HCT116 (cell line): ENCODE measurements at regions not wholly inside any gene's neighbourhood (a gene's known extent, or its start where the extent isn't known, plus 50 kb on each side); places are given as distances from the start of the nearest gene placed in this dataset.

Experiments
- ATAC-seq: fragments of 200-7000 bp; cut with Tn5 transposase; 2 replicates; pipeline ENCODE4 v1.9.1; 2020; ENCODE audit warnings: mild to moderate bottlenecking, moderate library complexity
- BruUV-seq: library from RNA; stranded (reverse); fragments of 400-500 nt; replicated peaks from 2 replicates; lab custom pipeline; 2021; lab: Mats Ljungman, UMichigan
- CTCF ChIA-PET: fragments of 300-600 bp; sonication (Branson Sonifier 250); formaldehyde crosslinking; loops from one replicate; lab custom pipeline; 2021; ENCODE audit warnings: antibody characterized with exemption; lab: Charles Lee
- POLR2A ChIA-PET: fragments of 300-600, 350-600 bp; sonication (Branson Sonifier 250); formaldehyde crosslinking; loops from one replicate; lab custom pipeline; 2021; ENCODE audit warnings: antibody characterized with exemption; lab: Charles Lee
- RAD21 ChIA-PET, 2 experiments: fragments of 300-600 bp; sonication (Branson Sonifier 250); formaldehyde crosslinking; loops; one replicate each; lab custom pipeline; 2023; ENCODE audit warnings: low total read pairs in 2 of 2; ENCODE audit not compliant: uncharacterized antibody in 2 of 2, unreplicated experiment in 2 of 2, low non-redundant PET in 1 of 2; lab: Charles Lee
- DNase-seq: peaks from one replicate; pipeline ENCODE4 v3.0.0-alpha.2; 2010; ENCODE audit warnings: low read depth, low spot score
- H2AFZ ChIP-seq: fragments of 200-600 bp; shearing (Covaris generic), sonication (generic); 2 replicates; pipeline ENCODE4 v1.6.1; 2017; ENCODE audit warnings: low read depth, mixed run types, mixed read lengths, antibody characterized with exemption, low read length; ENCODE audit not compliant: poor library complexity, severe bottlenecking
- H3K27ac ChIP-seq: 2 replicates; pipeline ENCODE4 v1.5.1; 2012; ENCODE audit warnings: low read depth, low read length
- H3K27me3 ChIP-seq: fragments of 200-600 bp; sonication (generic); 2 replicates; pipeline ENCODE4 v1.6.1; 2016; ENCODE audit warnings: mixed run types, low read length, mixed read lengths; ENCODE audit not compliant: insufficient read depth
- H3K36me3 ChIP-seq, 2 experiments: fragments of 200-500 bp in 1 of 2; fragments of 200-600 bp in 1 of 2; sonication (Bioruptor generic) in 1 of 2; sonication (generic) in 1 of 2; 2 replicates each; pipeline versions ENCODE4 v1.5.1 to v1.6.1; 2014 to 2016; ENCODE audit warnings: low read length in 2 of 2, inconsistent platforms in 1 of 2, mixed read lengths in 1 of 2, mixed run types in 1 of 2; ENCODE audit not compliant: insufficient read depth in 2 of 2, control insufficient read depth in 1 of 2
- H3K4me1 ChIP-seq, 2 experiments: fragments of 200-600 bp in 1 of 2; sonication (generic) in 1 of 2; 2 replicates each; pipeline versions ENCODE4 v1.5.1 to v1.6.1; 2012 to 2017; ENCODE audit warnings: low read length in 2 of 2, inconsistent platforms in 1 of 2, mild to moderate bottlenecking in 1 of 2, mixed read lengths in 1 of 2, mixed run types in 1 of 2, moderate library complexity in 1 of 2; ENCODE audit not compliant: insufficient read depth in 2 of 2, control insufficient read depth in 1 of 2
- H3K4me2 ChIP-seq: fragments of 200-600 bp; sonication (generic); 2 replicates; pipeline ENCODE4 v1.6.1; 2017; ENCODE audit warnings: mixed run types, low read length, mixed read lengths
- H3K4me3 ChIP-seq, 2 experiments: fragments of 200-600 bp in 1 of 2; sonication (generic) in 1 of 2; replicated peaks in 1 of 2; 2 replicates each; pipeline ENCODE4 v1.5.1; 2011 to 2016; ENCODE audit warnings: low read length in 2 of 2, control low read depth in 1 of 2, low read depth in 1 of 2, mild to moderate bottlenecking in 1 of 2, mixed read lengths in 1 of 2, mixed run types in 1 of 2
- H3K79me2 ChIP-seq: fragments of 200-600 bp; sonication (generic); 2 replicates; pipeline ENCODE4 v1.6.1; 2017; ENCODE audit warnings: mild to moderate bottlenecking, mixed run types, low read length, moderate library complexity, mixed read lengths; ENCODE audit not compliant: insufficient read depth
- H3K9ac ChIP-seq: fragments of 200-600 bp; sonication (generic); 2 replicates; pipeline ENCODE4 v1.6.1; 2016; ENCODE audit warnings: low read length, mixed read lengths
- H3K9me2 ChIP-seq: fragments of 200-600 bp; sonication (generic), shearing (Covaris generic); 2 replicates; pipeline ENCODE4 v1.6.1; 2017; ENCODE audit warnings: mixed run types, mild to moderate bottlenecking, moderate library complexity; ENCODE audit not compliant: insufficient read depth
- H3K9me3 ChIP-seq, 2 experiments: fragments of 200-500 bp in 1 of 2; fragments of 200-600 bp in 1 of 2; sonication (Bioruptor generic) in 1 of 2; sonication (generic) in 1 of 2; 2 replicates each; pipeline ENCODE4 v1.6.1; 2014 to 2017; ENCODE audit warnings: low read length in 2 of 2, mixed read lengths in 2 of 2, inconsistent platforms in 1 of 2, low read depth in 1 of 2, mild to moderate bottlenecking in 1 of 2, mixed run types in 1 of 2, moderate library complexity in 1 of 2; ENCODE audit not compliant: control insufficient read depth in 1 of 2, insufficient read depth in 1 of 2
- H4K20me1 ChIP-seq: fragments of 200-600 bp; sonication (generic), shearing (Covaris generic); 2 replicates; pipeline ENCODE4 v1.6.1; 2017; ENCODE audit warnings: mixed run types, mild to moderate bottlenecking, moderate library complexity; ENCODE audit not compliant: insufficient read depth
- CTCF ChIP-seq, 3 experiments: fragments of 200-600 bp in 1 of 3; sonication (generic) in 1 of 3; IDR thresholded peaks in 2 of 3; conservative IDR thresholded peaks in 1 of 3; 2 replicates each; pipeline ENCODE4 v1.5.1; 2012 to 2017; ENCODE audit warnings: low read depth in 2 of 3, low read length in 2 of 3, antibody characterized with exemption in 1 of 3, borderline replicate concordance in 1 of 3, control low read depth in 1 of 3, mild to moderate bottlenecking in 1 of 3, mixed read lengths in 1 of 3, mixed run types in 1 of 3, moderate library complexity in 1 of 3; ENCODE audit not compliant: insufficient read depth in 1 of 3
- EGR1 ChIP-seq: IDR thresholded peaks from 2 replicates; pipeline ENCODE4 v1.6.1; 2012; ENCODE audit warnings: low read depth
- ELF1 ChIP-seq: IDR thresholded peaks from 2 replicates; pipeline ENCODE4 v1.6.1; 2012; ENCODE audit warnings: low read depth, borderline replicate concordance
- EZH2 ChIP-seq: fragments of 200-600 bp; sonication (generic); IDR thresholded peaks from 2 replicates; pipeline ENCODE4 v1.6.1; 2017; ENCODE audit warnings: antibody characterized with exemption, mixed run types
- SIN3A ChIP-seq: IDR thresholded peaks from 2 replicates; pipeline ENCODE4 v1.6.1; 2012; ENCODE audit warnings: low read depth
- SP1 ChIP-seq: IDR thresholded peaks from 2 replicates; pipeline ENCODE4 v1.6.1; 2012; ENCODE audit warnings: low read depth
- TCF7L2 ChIP-seq: IDR thresholded peaks from 2 replicates; pipeline ENCODE4 v1.7.0; 2011; ENCODE audit warnings: borderline replicate concordance, inconsistent platforms; ENCODE audit not compliant: insufficient read depth, insufficient read length; ENCODE audit errors: extremely low read depth
- YY1 ChIP-seq: IDR thresholded peaks from 2 replicates; pipeline ENCODE4 v1.6.1; 2011; ENCODE audit warnings: low read length, low read depth, moderate library complexity, mild to moderate bottlenecking; ENCODE audit not compliant: insufficient replicate concordance; ENCODE audit errors: extremely low read depth
- ZFX ChIP-seq: fragments of 450-650 bp; IDR thresholded peaks from 2 replicates; pipeline ENCODE4 v1.6.1; 2017
- intact Hi-C: fragments of 100-400 bp; cut with micrococcal nuclease; formaldehyde crosslinking; loops from 2 replicates; pipeline ENCODE4 v1.10.0; 2022
- TF ChIP-seq, protein P1 (sequence below): IDR thresholded peaks from 2 replicates; pipeline ENCODE4 v1.6.1; 2012; ENCODE audit warnings: low read depth
- TF ChIP-seq, protein P2 (sequence below): IDR thresholded peaks from 2 replicates; pipeline ENCODE4 v1.6.1; 2011; ENCODE audit warnings: mild to moderate bottlenecking, low read length, moderate library complexity; ENCODE audit not compliant: insufficient replicate concordance; ENCODE audit errors: extremely low read depth

DNA sequence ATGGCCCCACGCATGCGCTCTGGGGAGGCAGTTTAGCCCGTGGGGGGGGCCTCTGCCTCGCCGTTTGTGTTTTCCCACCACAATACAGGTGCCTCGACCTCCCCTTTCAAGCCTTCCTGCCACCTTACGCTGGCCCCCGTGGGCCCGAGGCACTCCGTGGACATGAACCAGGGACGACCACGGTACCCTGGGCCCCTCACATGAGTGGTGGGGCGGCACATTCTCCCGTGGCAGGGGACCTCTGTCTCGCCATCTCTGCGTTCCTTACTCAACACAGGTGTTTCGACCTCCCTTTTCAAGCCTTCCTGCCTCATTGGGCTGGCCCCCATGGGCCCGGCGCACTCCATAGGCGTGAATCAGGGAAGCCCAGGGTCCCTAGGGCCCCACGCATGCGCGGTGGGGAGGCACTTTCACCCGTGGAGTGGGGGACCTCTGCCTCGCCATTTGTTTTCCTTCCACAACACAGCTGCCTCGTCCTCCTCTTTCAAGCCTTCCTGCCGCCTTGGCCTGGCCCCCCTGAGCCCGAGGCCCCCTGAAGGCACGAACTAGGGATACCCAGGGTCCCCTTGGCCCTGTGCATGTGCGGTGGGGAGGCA is 339.5 kb downstream of the ALG10 start:
- H4K20me1 ChIP-seq, result no peaks in the 10 kb centered on the region
- no peak overlapping the region for H3K27ac ChIP-seq
- CTCF ChIA-PET, result no interaction called here
- H3K4me2 ChIP-seq, result no peak overlapping the region
- no peak overlapping the region for H3K9ac ChIP-seq
- H3K36me3 ChIP-seq, result no peaks in the 10 kb centered on the region
- no peaks in the 10 kb centered on the region for H3K4me1 ChIP-seq
- DNase-seq (no peak), ATAC-seq (no peak)
- POLR2A ChIA-PET, result no interaction called here
- no peaks in the 10 kb centered on the region for H3K27me3 ChIP-seq
- no TSS peak for BruUV-seq
- intact Hi-C loops, result no loop called here
- TF ChIP-seq YY1 (no peak), ELF1 (no peak)
- no peak overlapping the region for H3K4me3 ChIP-seq
- H3K9me2 ChIP-seq, result no peaks in the 10 kb centered on the region
- RAD21 ChIA-PET, result no interaction called here
- no peaks in the 10 kb centered on the region for H3K9me3 ChIP-seq
- no peaks in the 10 kb centered on the region for H3K79me2 ChIP-seq
- H2AFZ ChIP-seq, result no peak overlapping the region

DNA sequence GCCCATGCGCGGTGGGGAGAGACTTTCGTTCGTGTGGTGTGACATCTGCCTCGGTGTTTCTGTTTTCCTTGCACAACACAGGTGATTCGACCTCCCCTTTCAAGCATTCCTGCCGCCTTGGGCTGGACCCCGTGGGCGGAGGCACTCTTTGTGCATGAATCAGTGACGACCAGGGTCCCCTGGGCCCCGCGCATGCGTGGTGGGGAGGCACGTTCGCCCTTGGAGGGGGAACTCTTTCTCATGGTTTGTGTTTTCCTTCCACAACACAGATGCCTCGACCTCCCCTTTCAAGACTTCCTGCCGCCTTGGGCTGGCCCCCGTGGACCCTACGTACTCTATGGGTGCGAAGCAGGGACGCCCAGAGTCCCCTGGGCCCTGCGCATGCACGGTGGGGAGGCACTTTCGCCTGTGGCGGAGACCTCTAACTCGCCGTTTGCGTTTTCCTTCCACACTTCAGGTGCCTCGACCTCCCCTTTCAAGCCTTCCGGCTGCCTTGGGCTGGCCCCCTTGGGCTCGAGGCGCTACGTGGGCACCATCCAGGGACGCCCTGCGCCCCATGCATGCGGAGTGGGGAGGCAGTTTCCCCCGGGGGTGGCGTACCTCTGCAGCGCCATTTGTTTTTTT is 340.9 kb downstream of the ALG10 start:
- Histone ChIP-seq H3K9me3 (no peaks in the 10 kb centered on the region), H4K20me1 (no peaks in the 10 kb centered on the region), H3K9me2 (no peaks in the 10 kb centered on the region), H3K36me3 (no peaks in the 10 kb centered on the region), H3K79me2 (no peaks in the 10 kb centered on the region), H3K27ac (no peak overlapping the region), H3K4me3 (no peak overlapping the region), H2AFZ (no peak overlapping the region), H3K4me1 (no peaks in the 10 kb centered on the region), H3K9ac (no peak overlapping the region), H3K27me3 (no peaks in the 10 kb centered on the region), H3K4me2 (no peak overlapping the region)
- ChIA-PET RAD21 (no interaction called here), CTCF (no interaction called here), POLR2A (no interaction called here)
- BruUV-seq, result no TSS peak
- ATAC-seq (no peak), DNase-seq (no peak)
- intact Hi-C loops, result no loop called here
- TF ChIP-seq SP1, result no peak
- TF ChIP-seq ZFX, result no peak
- TF ChIP-seq, protein P1, sequence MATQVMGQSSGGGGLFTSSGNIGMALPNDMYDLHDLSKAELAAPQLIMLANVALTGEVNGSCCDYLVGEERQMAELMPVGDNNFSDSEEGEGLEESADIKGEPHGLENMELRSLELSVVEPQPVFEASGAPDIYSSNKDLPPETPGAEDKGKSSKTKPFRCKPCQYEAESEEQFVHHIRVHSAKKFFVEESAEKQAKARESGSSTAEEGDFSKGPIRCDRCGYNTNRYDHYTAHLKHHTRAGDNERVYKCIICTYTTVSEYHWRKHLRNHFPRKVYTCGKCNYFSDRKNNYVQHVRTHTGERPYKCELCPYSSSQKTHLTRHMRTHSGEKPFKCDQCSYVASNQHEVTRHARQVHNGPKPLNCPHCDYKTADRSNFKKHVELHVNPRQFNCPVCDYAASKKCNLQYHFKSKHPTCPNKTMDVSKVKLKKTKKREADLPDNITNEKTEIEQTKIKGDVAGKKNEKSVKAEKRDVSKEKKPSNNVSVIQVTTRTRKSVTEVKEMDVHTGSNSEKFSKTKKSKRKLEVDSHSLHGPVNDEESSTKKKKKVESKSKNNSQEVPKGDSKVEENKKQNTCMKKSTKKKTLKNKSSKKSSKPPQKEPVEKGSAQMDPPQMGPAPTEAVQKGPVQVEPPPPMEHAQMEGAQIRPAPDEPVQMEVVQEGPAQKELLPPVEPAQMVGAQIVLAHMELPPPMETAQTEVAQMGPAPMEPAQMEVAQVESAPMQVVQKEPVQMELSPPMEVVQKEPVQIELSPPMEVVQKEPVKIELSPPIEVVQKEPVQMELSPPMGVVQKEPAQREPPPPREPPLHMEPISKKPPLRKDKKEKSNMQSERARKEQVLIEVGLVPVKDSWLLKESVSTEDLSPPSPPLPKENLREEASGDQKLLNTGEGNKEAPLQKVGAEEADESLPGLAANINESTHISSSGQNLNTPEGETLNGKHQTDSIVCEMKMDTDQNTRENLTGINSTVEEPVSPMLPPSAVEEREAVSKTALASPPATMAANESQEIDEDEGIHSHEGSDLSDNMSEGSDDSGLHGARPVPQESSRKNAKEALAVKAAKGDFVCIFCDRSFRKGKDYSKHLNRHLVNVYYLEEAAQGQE, result no peak
- TF ChIP-seq EZH2, result no peak
- no peak for TF ChIP-seq TCF7L2
- no peak for TF ChIP-seq YY1
- no peak for TF ChIP-seq CTCF (IDR thresholded peaks at IDR 0.05 in 2 of 3, conservative IDR thresholded peaks at IDR 0.05 in 1 of 3; ENCODE audit: borderline replicate concordance in 1 of 3, insufficient read depth in 1 of 3, low read depth in 2 of 3, low read length in 2 of 3)
- TF ChIP-seq, protein P2, sequence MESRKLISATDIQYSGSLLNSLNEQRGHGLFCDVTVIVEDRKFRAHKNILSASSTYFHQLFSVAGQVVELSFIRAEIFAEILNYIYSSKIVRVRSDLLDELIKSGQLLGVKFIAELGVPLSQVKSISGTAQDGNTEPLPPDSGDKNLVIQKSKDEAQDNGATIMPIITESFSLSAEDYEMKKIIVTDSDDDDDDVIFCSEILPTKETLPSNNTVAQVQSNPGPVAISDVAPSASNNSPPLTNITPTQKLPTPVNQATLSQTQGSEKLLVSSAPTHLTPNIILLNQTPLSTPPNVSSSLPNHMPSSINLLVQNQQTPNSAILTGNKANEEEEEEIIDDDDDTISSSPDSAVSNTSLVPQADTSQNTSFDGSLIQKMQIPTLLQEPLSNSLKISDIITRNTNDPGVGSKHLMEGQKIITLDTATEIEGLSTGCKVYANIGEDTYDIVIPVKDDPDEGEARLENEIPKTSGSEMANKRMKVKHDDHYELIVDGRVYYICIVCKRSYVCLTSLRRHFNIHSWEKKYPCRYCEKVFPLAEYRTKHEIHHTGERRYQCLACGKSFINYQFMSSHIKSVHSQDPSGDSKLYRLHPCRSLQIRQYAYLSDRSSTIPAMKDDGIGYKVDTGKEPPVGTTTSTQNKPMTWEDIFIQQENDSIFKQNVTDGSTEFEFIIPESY, result no peak
- no peak for TF ChIP-seq SIN3A
- no peak for TF ChIP-seq EGR1
